Stimulated activated CD8-positive, alpha-beta memory T cell treated with anti-CD3 and anti-CD28 coated beads, Interleukin-4, amount 100 ng/mL, for 48 hours (primary cell): ENCODE measurements at regions not wholly inside any gene's neighbourhood (a gene's known extent, or its start where the extent isn't known, plus 50 kb on each side); places are given as distances from the start of the nearest gene placed in this dataset.

Experiments
- DNase-seq: peaks from one replicate; pipeline ENCODE4 v3.0.0-alpha.2; 2020

GRCh38 chr5:56508249-56508648, 275.1 kb upstream of the ANKRD55 start:
- no peak for DNase-seq

GRCh38 chr5:56507351-56507930, 274.3 kb upstream of the ANKRD55 start:
- no peak for DNase-seq

- DNase-seq = no peak
These were observed 273.3 kb upstream of the ANKRD55 start for GRCh38 chr5:56506211-56506965.

GRCh38 chr5:56503929-56504328, 270.8 kb upstream of the ANKRD55 start:
- DNase-seq = no peak

- DNase-seq = no peak
These were observed 268.8 kb upstream of the ANKRD55 start for GRCh38 chr5:56501781-56502557.

- no peak for DNase-seq
These were observed 266.8 kb upstream of the ANKRD55 start for GRCh38 chr5:56499901-56500300.

- no peak for DNase-seq
These were observed 266.4 kb upstream of the ANKRD55 start for GRCh38 chr5:56499491-56499890.

GRCh38 chr5:56498759-56499395, 265.7 kb upstream of the ANKRD55 start:
- DNase-seq = no peak

GRCh38 chr5:56496581-56497063, 263.5 kb upstream of the ANKRD55 start:
- no peak for DNase-seq

GRCh38 chr5:56494300-56494731, 261.2 kb upstream of the ANKRD55 start:
- DNase-seq = no peak

- DNase-seq = no peak
These were observed 260.6 kb upstream of the ANKRD55 start for GRCh38 chr5:56493766-56494165.

GRCh38 chr5:56493308-56493707, 260.2 kb upstream of the ANKRD55 start:
- no peak for DNase-seq

GRCh38 chr5:56492812-56493211, 259.7 kb upstream of the ANKRD55 start:
- no peak for DNase-seq

- DNase-seq = peak; percentile 36
These were observed 257.9 kb upstream of the ANKRD55 start for GRCh38 chr5:56490971-56491468.

- no peak for DNase-seq
These were observed 256.1 kb upstream of the ANKRD55 start for GRCh38 chr5:56489272-56489671.

GRCh38 chr5:56487528-56488115, 254.5 kb upstream of the ANKRD55 start:
- DNase-seq = no peak

- DNase-seq = no peak
These were observed 249.2 kb upstream of the ANKRD55 start for GRCh38 chr5:56482363-56482762.

GRCh38 chr5:56481428-56482357, 248.6 kb upstream of the ANKRD55 start:
- DNase-seq = peak; percentile 37

- peak; percentile 47 for DNase-seq
These were observed 247.7 kb upstream of the ANKRD55 start for GRCh38 chr5:56480705-56481427.

- peak; percentile 34 for DNase-seq
These were observed 247.1 kb upstream of the ANKRD55 start for GRCh38 chr5:56480078-56480704.
